GM12878 (cell line): ENCODE measurements at regions not wholly inside any gene's neighbourhood (a gene's known extent, or its start where the extent isn't known, plus 50 kb on each side); places are given as distances from the start of the nearest gene placed in this dataset.

Experiments used
- CHD4 ChIP-seq: fragments of 200-600 bp; sonication (generic); IDR thresholded peaks from 2 replicates; pipeline ENCODE4 v1.6.1; 2016; ENCODE audit warnings: mild to moderate bottlenecking
- FOXM1 ChIP-seq: IDR thresholded peaks from 2 replicates; pipeline ENCODE4 v1.6.1; 2012; ENCODE audit warnings: low read depth, mild to moderate bottlenecking, inconsistent platforms, low read length, moderate library complexity
- NKRF ChIP-seq: fragments of 450-650 bp; conservative IDR thresholded peaks from 2 replicates; pipeline ENCODE4 v1.6.1; 2017; ENCODE audit warnings: mild to moderate bottlenecking, moderate library complexity
- NRF1 ChIP-seq: conservative IDR thresholded peaks from 2 replicates; pipeline ENCODE4 v1.6.1; 2011; ENCODE audit warnings: mild to moderate bottlenecking, low read depth, low read length, improper control_type of control experiment
- RELA ChIP-seq: fragments of 450-650 bp; IDR thresholded peaks from 2 replicates; pipeline ENCODE4 v1.8.0; 2014; ENCODE audit warnings: borderline replicate concordance; ENCODE audit not compliant: partially characterized antibody
- RELB ChIP-seq: fragments of 450-650 bp; IDR thresholded peaks from 2 replicates; pipeline ENCODE4 v1.6.1; 2017; ENCODE audit warnings: low read depth, mild to moderate bottlenecking, moderate library complexity
- SUZ12 ChIP-seq: fragments of 200-600 bp; sonication (generic); IDR thresholded peaks from one replicate; pipeline ENCODE4 v1.6.1; 2018; ENCODE audit warnings: antibody characterized with exemption, mild to moderate bottlenecking; ENCODE audit not compliant: unreplicated experiment
- TAF1 ChIP-seq: IDR thresholded peaks from 2 replicates; pipeline ENCODE4 v1.6.1; 2011; ENCODE audit warnings: mild to moderate bottlenecking, low read depth, low read length, borderline replicate concordance
- TCF12 ChIP-seq: IDR thresholded peaks from 2 replicates; pipeline ENCODE4 v1.6.1; 2011; ENCODE audit warnings: low read depth, mild to moderate bottlenecking, low read length
- ZNF217 ChIP-seq: fragments of 450-650 bp; IDR thresholded peaks from 2 replicates; pipeline ENCODE4 v1.6.1; 2017; ENCODE audit warnings: antibody characterized with exemption, mild to moderate bottlenecking
- TF ChIP-seq, protein P1 (sequence below), 3 experiments: IDR thresholded peaks in 2 of 3; conservative IDR thresholded peaks in 1 of 3; 2 replicates each; pipeline ENCODE4 v1.5.1; 2011; ENCODE audit warnings: low read depth in 3 of 3, low read length in 3 of 3, mild to moderate bottlenecking in 3 of 3, control low read depth in 2 of 3, moderate library complexity in 2 of 3, inconsistent platforms in 1 of 3, mixed read lengths in 1 of 3; ENCODE audit not compliant: control insufficient read depth in 2 of 3, insufficient read depth in 1 of 3; ENCODE audit errors: extremely low read depth in 1 of 3

DNA sequence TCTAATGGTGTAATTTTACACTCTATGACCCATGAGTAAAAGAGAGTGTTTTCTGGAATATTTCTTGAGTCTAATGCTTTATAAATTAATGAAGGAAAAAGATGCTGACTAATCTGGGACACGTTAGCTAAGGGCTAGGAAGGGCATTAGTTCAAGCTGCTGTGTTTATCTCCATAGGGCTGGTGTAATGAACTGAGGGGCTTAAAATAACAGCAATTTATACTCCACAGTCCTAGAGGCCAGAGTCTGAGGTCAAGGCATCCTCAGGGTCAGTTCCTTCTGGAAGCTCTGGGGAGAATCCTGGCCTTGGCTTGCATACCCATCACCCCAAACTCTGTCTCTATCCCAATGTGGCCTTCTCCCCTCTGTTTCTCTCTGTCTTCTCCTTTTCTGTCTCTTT, 105.2 kb upstream of the PFKP start:
- TF ChIP-seq RELA (no peak), RELB (no peak), TAF1 (no peak), CHD4 (no peak), NRF1 (no peak), NKRF (no peak), ZNF217 (no peak), TCF12 (no peak), FOXM1 (no peak), SUZ12 (no peak)
- TF ChIP-seq, protein P1, sequence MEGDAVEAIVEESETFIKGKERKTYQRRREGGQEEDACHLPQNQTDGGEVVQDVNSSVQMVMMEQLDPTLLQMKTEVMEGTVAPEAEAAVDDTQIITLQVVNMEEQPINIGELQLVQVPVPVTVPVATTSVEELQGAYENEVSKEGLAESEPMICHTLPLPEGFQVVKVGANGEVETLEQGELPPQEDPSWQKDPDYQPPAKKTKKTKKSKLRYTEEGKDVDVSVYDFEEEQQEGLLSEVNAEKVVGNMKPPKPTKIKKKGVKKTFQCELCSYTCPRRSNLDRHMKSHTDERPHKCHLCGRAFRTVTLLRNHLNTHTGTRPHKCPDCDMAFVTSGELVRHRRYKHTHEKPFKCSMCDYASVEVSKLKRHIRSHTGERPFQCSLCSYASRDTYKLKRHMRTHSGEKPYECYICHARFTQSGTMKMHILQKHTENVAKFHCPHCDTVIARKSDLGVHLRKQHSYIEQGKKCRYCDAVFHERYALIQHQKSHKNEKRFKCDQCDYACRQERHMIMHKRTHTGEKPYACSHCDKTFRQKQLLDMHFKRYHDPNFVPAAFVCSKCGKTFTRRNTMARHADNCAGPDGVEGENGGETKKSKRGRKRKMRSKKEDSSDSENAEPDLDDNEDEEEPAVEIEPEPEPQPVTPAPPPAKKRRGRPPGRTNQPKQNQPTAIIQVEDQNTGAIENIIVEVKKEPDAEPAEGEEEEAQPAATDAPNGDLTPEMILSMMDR (IDR thresholded peaks at IDR 0.05 in 2 of 3, conservative IDR thresholded peaks at IDR 0.05 in 1 of 3; ENCODE audit: control insufficient read depth in 2 of 3, extremely low read depth in 1 of 3, insufficient read depth in 1 of 3, low read depth in 3 of 3, low read length in 3 of 3): no peak
